SK-N-SH treated with all-trans-retinoic acid at 6 μM for 48 hours (cell line): ENCODE measurements at regions not wholly inside any gene's neighbourhood (a gene's known extent, or its start where the extent isn't known, plus 50 kb on each side); places are given as distances from the start of the nearest gene placed in this dataset.

Experiments used
- ATAC-seq: fragments of 200-7000 bp; cut with Tn5 transposase; 3 replicates; pipeline ENCODE4 v1.9.1; 2020; ENCODE audit warnings: mild to moderate bottlenecking, moderate library complexity
- ARNTL ChIP-seq: fragments of 450-650 bp; formaldehyde crosslinking; IDR thresholded peaks from 2 replicates; pipeline ENCODE4 v1.5.0; 2020; ENCODE audit warnings: low read depth, mild to moderate bottlenecking, moderate library complexity, borderline replicate concordance
- BACH2 ChIP-seq: fragments of 250-450 bp; sonication (Bioruptor Pico); IDR thresholded peaks from 2 replicates; pipeline ENCODE4 v1.9.0; 2021; ENCODE audit warnings: mild to moderate bottlenecking, borderline replicate concordance
- CREB5 ChIP-seq: fragments of 250-450 bp; sonication (Bioruptor Pico); IDR thresholded peaks from 2 replicates; pipeline ENCODE4 v1.5.1; 2020; ENCODE audit warnings: low read depth, mild to moderate bottlenecking, moderate library complexity
- CSDC2 ChIP-seq: fragments of 250-450 bp; sonication (Bioruptor Pico); IDR thresholded peaks from 2 replicates; pipeline ENCODE4 v1.5.0; 2020; ENCODE audit warnings: mild to moderate bottlenecking, moderate library complexity
- ESRRG ChIP-seq: fragments of 250-450 bp; sonication (Bioruptor Pico); IDR thresholded peaks from 2 replicates; pipeline ENCODE4 v1.6.1; 2021; ENCODE audit warnings: mild to moderate bottlenecking
- GLIS3 ChIP-seq: fragments of 250-450 bp; sonication (Bioruptor Pico); IDR thresholded peaks from 2 replicates; pipeline ENCODE4 v1.5.0; 2020; ENCODE audit warnings: mild to moderate bottlenecking, moderate library complexity
- ISL1 ChIP-seq: fragments of 250-450 bp; sonication (Bioruptor Pico); IDR thresholded peaks from 2 replicates; pipeline ENCODE4 v2.1.2; 2022; ENCODE audit warnings: mild to moderate bottlenecking, moderate library complexity
- OSR1 ChIP-seq: fragments of 250-450 bp; sonication (Bioruptor Pico); IDR thresholded peaks from 2 replicates; pipeline ENCODE4 v1.8.0; 2022; ENCODE audit warnings: moderate library complexity, mild to moderate bottlenecking, inconsistent platforms
- RARB ChIP-seq: fragments of 250-450 bp; sonication (Bioruptor Pico); IDR thresholded peaks from 2 replicates; pipeline ENCODE4 v1.8.0; 2021; ENCODE audit warnings: mild to moderate bottlenecking, moderate library complexity
- SNAI2 ChIP-seq: fragments of 250-450 bp; sonication (Bioruptor Pico); IDR thresholded peaks from 2 replicates; pipeline ENCODE4 v1.5.0; 2020; ENCODE audit warnings: mild to moderate bottlenecking, moderate library complexity
- TOX ChIP-seq: fragments of 250-450 bp; sonication (Bioruptor Pico); IDR thresholded peaks from 2 replicates; pipeline ENCODE4 v1.8.0; 2021; ENCODE audit warnings: mild to moderate bottlenecking, moderate library complexity, borderline replicate concordance
- ZC3H10 ChIP-seq: fragments of 250-450 bp; sonication (Bioruptor Pico); IDR thresholded peaks from 2 replicates; pipeline ENCODE4 v1.5.1; 2021; ENCODE audit warnings: mild to moderate bottlenecking, moderate library complexity
- ZFP3 ChIP-seq: fragments of 250-450 bp; sonication (Bioruptor Pico); IDR thresholded peaks from 2 replicates; pipeline ENCODE4 v1.5.0; 2020; ENCODE audit warnings: mild to moderate bottlenecking, moderate library complexity
- ZFP30 ChIP-seq: fragments of 450-650 bp; formaldehyde crosslinking; IDR thresholded peaks from 2 replicates; pipeline ENCODE4 v1.5.0; 2022; ENCODE audit warnings: mild to moderate bottlenecking, moderate library complexity
- ZNF565 ChIP-seq: fragments of 450-650 bp; formaldehyde crosslinking; conservative IDR thresholded peaks from 2 replicates; pipeline ENCODE4 v1.5.0; 2020; ENCODE audit warnings: low read depth, mild to moderate bottlenecking, moderate library complexity
- ZNF70 ChIP-seq: fragments of 450-650 bp; formaldehyde crosslinking; IDR thresholded peaks from 2 replicates; pipeline ENCODE4 v1.5.0; 2020; ENCODE audit warnings: mild to moderate bottlenecking, moderate library complexity
- ZNF8 ChIP-seq: fragments of 450-650 bp; formaldehyde crosslinking; IDR thresholded peaks from 2 replicates; pipeline ENCODE4 v1.5.0; 2020; ENCODE audit warnings: mild to moderate bottlenecking, moderate library complexity
- TF ChIP-seq, protein P1 (sequence below): fragments of 250-450 bp; sonication (Bioruptor Pico); IDR thresholded peaks from 2 replicates; pipeline ENCODE4 v1.8.0; 2021; ENCODE audit warnings: low read depth, mild to moderate bottlenecking, moderate library complexity, borderline replicate concordance
- TF ChIP-seq, protein P2 (sequence below): fragments of 250-450 bp; sonication (Bioruptor Pico); IDR thresholded peaks from 2 replicates; pipeline ENCODE4 v1.5.0; 2020; ENCODE audit warnings: mild to moderate bottlenecking, moderate library complexity

GRCh38 chr12:126432780-126433179 lies 1367.5 kb downstream of the AACS start (continued):
- TF ChIP-seq, protein P1, sequence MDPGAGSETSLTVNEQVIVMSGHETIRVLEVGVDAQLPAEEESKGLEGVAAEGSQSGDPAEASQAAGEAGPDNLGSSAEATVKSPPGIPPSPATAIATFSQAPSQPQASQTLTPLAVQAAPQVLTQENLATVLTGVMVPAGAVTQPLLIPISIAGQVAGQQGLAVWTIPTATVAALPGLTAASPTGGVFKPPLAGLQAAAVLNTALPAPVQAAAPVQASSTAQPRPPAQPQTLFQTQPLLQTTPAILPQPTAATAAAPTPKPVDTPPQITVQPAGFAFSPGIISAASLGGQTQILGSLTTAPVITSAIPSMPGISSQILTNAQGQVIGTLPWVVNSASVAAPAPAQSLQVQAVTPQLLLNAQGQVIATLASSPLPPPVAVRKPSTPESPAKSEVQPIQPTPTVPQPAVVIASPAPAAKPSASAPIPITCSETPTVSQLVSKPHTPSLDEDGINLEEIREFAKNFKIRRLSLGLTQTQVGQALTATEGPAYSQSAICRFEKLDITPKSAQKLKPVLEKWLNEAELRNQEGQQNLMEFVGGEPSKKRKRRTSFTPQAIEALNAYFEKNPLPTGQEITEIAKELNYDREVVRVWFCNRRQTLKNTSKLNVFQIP (CRISPR knock-in tag) = no peak
- TF ChIP-seq, all 23 proteins: peak for 0

DNA sequence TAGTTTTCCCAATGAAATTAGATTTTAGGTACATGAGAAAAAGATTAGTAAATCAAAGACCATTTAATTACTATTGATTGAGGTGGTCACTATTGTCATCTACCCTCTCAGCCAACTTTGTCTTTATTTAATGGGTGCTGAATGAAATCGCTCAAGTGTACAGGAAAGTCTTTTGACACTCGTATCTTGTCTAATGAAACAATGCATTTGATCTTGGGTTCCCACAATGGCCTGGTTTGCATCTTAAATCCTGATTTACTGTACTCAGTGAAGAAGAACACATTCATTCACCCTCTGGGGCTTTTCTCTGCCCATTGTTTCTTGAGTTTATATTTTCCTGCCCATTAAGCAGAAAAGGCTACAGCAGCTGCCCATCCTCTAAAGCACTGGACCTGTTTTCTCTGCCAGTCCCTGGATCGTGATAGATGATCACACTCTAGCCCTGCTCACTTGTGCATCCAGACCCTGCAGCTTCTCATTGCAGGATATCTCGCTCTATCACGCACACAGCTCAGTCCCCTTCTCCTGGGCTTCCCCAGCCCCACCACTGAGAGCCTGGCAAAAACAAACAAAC lies 1369.3 kb downstream of the AACS start:
- no peak for ATAC-seq
- TF ChIP-seq RARB = no peak
- TF ChIP-seq, protein P2, sequence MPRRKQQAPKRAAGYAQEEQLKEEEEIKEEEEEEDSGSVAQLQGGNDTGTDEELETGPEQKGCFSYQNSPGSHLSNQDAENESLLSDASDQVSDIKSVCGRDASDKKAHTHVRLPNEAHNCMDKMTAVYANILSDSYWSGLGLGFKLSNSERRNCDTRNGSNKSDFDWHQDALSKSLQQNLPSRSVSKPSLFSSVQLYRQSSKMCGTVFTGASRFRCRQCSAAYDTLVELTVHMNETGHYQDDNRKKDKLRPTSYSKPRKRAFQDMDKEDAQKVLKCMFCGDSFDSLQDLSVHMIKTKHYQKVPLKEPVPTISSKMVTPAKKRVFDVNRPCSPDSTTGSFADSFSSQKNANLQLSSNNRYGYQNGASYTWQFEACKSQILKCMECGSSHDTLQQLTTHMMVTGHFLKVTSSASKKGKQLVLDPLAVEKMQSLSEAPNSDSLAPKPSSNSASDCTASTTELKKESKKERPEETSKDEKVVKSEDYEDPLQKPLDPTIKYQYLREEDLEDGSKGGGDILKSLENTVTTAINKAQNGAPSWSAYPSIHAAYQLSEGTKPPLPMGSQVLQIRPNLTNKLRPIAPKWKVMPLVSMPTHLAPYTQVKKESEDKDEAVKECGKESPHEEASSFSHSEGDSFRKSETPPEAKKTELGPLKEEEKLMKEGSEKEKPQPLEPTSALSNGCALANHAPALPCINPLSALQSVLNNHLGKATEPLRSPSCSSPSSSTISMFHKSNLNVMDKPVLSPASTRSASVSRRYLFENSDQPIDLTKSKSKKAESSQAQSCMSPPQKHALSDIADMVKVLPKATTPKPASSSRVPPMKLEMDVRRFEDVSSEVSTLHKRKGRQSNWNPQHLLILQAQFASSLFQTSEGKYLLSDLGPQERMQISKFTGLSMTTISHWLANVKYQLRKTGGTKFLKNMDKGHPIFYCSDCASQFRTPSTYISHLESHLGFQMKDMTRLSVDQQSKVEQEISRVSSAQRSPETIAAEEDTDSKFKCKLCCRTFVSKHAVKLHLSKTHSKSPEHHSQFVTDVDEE (CRISPR knock-in tag) = no peak

- TF ChIP-seq TOX = no peak
- TF ChIP-seq RARB = no peak
- no peak for TF ChIP-seq ZNF565 (CRISPR knock-in tag)
- no peak for TF ChIP-seq ZFP3
- TF ChIP-seq CREB5 (CRISPR knock-in tag) = no peak
- TF ChIP-seq ISL1 (CRISPR knock-in tag) = no peak
- no peak for TF ChIP-seq ARNTL (CRISPR knock-in tag)
- TF ChIP-seq BACH2 (CRISPR knock-in tag) = no peak
- TF ChIP-seq, protein P1 (CRISPR knock-in tag) = no peak
- TF ChIP-seq ZNF8 = no peak
- TF ChIP-seq CSDC2 = no peak
- no peak for TF ChIP-seq ZC3H10
- TF ChIP-seq, all 23 proteins: peak for 0
- ATAC-seq = no peak
Observed at GRCh38 chr12:126436041-126436440, 1370.8 kb downstream of the AACS start.

DNA sequence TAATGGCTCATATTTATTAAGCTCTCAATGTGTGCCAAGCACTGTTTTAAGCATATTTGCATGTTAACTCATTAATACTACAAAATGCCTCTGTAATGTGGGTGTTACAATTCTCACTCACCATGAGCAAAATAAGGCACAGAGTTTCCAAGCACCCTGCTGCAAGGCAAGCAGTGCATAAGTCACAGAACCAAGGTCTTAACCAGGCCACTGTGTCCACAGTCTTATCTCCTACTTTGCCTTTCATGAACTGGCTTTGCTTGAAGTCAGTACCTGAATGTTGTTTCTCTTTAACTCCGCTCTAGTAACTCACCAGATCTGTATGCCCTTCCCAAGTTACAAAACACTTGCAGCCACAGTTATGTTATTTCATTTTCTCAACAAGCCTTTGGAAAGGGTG lies 1372.7 kb downstream of the AACS start:
- TF ChIP-seq CREB5 (CRISPR knock-in tag) (no peak), ZNF565 (CRISPR knock-in tag) (no peak), CSDC2 (no peak)
- ATAC-seq = no peak

DNA sequence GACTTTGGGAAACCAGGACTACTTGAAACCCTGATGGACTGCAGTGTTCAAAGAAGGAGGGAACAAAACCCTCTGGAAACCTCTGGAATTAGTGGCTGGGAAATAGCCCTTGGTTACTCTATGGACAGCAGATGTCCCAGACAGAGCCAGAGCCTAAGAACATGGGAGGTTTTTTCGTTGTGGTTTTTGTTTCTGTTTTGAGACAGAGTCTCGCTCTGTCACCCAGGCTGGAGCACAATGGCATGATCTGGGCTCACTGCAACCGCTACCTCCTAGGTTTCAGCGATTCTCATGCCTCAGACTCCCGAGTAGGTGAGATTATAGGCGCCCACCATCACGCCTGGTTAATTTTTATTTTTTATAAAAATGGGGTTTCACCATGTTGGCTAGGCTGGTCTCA lies 1378.7 kb downstream of the AACS start:
- no peak for ATAC-seq
- TF ChIP-seq ZFP30 (CRISPR knock-in tag) (no peak), SNAI2 (CRISPR knock-in tag) (no peak), ARNTL (CRISPR knock-in tag) (no peak), ESRRG (no peak), ZNF565 (CRISPR knock-in tag) (no peak), RARB (no peak), GLIS3 (CRISPR knock-in tag) (no peak), OSR1 (CRISPR knock-in tag) (no peak), ZNF70 (CRISPR knock-in tag) (no peak), CSDC2 (no peak), BACH2 (CRISPR knock-in tag) (no peak), TOX (no peak), ISL1 (CRISPR knock-in tag) (no peak), ZC3H10 (no peak)
- TF ChIP-seq, protein P1 (CRISPR knock-in tag) = no peak
- TF ChIP-seq, protein P2 (CRISPR knock-in tag) = no peak
